Loucy (cell line): ENCODE measurements at regions not wholly inside any gene's neighbourhood (a gene's known extent, or its start where the extent isn't known, plus 50 kb on each side); places are given as distances from the start of the nearest gene placed in this dataset.

ENCODE experiments used
- EZH2phosphoT487 ChIP-seq: fragments of 200-600 bp; IDR thresholded peaks from 2 replicates; pipeline ENCODE4 v1.6.1; 2018; ENCODE audit warnings: antibody characterized with exemption, mild to moderate bottlenecking, moderate library complexity, borderline replicate concordance
- TF ChIP-seq, protein P1 (sequence below): fragments of 200-600 bp; sonication (generic); conservative IDR thresholded peaks from 2 replicates; pipeline ENCODE4 v1.5.1; 2014; ENCODE audit warnings: mild to moderate bottlenecking, antibody characterized with exemption, low read length

- TF ChIP-seq, protein P1, sequence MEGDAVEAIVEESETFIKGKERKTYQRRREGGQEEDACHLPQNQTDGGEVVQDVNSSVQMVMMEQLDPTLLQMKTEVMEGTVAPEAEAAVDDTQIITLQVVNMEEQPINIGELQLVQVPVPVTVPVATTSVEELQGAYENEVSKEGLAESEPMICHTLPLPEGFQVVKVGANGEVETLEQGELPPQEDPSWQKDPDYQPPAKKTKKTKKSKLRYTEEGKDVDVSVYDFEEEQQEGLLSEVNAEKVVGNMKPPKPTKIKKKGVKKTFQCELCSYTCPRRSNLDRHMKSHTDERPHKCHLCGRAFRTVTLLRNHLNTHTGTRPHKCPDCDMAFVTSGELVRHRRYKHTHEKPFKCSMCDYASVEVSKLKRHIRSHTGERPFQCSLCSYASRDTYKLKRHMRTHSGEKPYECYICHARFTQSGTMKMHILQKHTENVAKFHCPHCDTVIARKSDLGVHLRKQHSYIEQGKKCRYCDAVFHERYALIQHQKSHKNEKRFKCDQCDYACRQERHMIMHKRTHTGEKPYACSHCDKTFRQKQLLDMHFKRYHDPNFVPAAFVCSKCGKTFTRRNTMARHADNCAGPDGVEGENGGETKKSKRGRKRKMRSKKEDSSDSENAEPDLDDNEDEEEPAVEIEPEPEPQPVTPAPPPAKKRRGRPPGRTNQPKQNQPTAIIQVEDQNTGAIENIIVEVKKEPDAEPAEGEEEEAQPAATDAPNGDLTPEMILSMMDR: no peak
- no peak for TF ChIP-seq EZH2phosphoT487
Observed at GRCh38 chr22:45102896-45103420, 60.8 kb upstream of the NUP50 start.
